ENCODE measurements at regions not wholly inside any gene's neighbourhood (a gene's known extent, or its start where the extent isn't known, plus 50 kb on each side); places are given as distances from the start of the nearest gene placed in this dataset.

- Mint-ChIP-seq H3K36me3 (ENCODE audit: low read depth, unreplicated experiment) (no peaks in the 10 kb centered on the region), H3K27me3 (ENCODE audit: low read depth, unreplicated experiment) (no peaks in the 10 kb centered on the region), H3K27ac (ENCODE audit: unreplicated experiment) (peak overlapping the region; percentile 99), H3K4me1 (ENCODE audit: low read depth, unreplicated experiment) (peaks cover 20% of the 10 kb centered on the region), H3K9me3 (ENCODE audit: unreplicated experiment) (peaks cover 5% of the 10 kb centered on the region), H3K4me3 (ENCODE audit: unreplicated experiment) (no peak overlapping the region)
- Histone ChIP-seq H3K9ac (ENCODE audit: low read length) (no peak overlapping the region), H3K36me3 (ENCODE audit: insufficient read depth, low read length) (no peaks in the 10 kb centered on the region), H3K9me3 (ENCODE audit: insufficient read depth, low read depth, low read length) (no peaks in the 10 kb centered on the region), H3K4me1 (ENCODE audit: insufficient read depth, low read length) (peaks cover 18% of the 10 kb centered on the region), H3K27me3 (ENCODE audit: insufficient read depth, low read length) (no peaks in the 10 kb centered on the region), H2AFZ (ENCODE audit: low read depth, low read length) (no peak overlapping the region), H3K79me2 (ENCODE audit: insufficient read depth, low read length) (no peaks in the 10 kb centered on the region), H3K4me3 (ENCODE audit: insufficient read depth, low read depth, low read length) (no peak overlapping the region), H3K27ac (ENCODE audit: low read depth, low read length) (no peak overlapping the region), H3K4me2 (ENCODE audit: low read length) (no peak overlapping the region), H4K20me1 (ENCODE audit: insufficient read depth, low read length) (no peaks in the 10 kb centered on the region)
- DNase-seq (ENCODE audit: low read depth) (peak; percentile 7), FAIRE-seq (no peak)
- TF ChIP-seq EZH2 (IDR thresholded peaks at IDR 0.05; ENCODE audit: insufficient read depth, low read length) = no peak
- TF ChIP-seq CTCF (IDR thresholded peaks at IDR 0.05; ENCODE audit: insufficient read depth, low read depth, low read length) = no peak
These were observed 693.6 kb downstream of the QKI start for GRCh38 chr6:164108092-164108491.

- Mint-ChIP-seq H3K27me3 (ENCODE audit: low read depth, unreplicated experiment) (no peaks in the 10 kb centered on the region), H3K4me1 (ENCODE audit: low read depth, unreplicated experiment) (peaks cover 24% of the 10 kb centered on the region), H3K9me3 (ENCODE audit: unreplicated experiment) (peaks cover 5% of the 10 kb centered on the region), H3K36me3 (ENCODE audit: low read depth, unreplicated experiment) (no peaks in the 10 kb centered on the region), H3K4me3 (ENCODE audit: unreplicated experiment) (peak overlapping the region; percentile 6), H3K27ac (ENCODE audit: unreplicated experiment) (peak overlapping the region; percentile 99)
- DNase-seq (ENCODE audit: low read depth) (peak; percentile 83), FAIRE-seq (no peak)
- no peaks in the 10 kb centered on the region for H3K27me3 ChIP-seq (ENCODE audit: insufficient read depth, low read length)
- no peaks in the 10 kb centered on the region for H4K20me1 ChIP-seq (ENCODE audit: insufficient read depth, low read length)
- H3K4me3 ChIP-seq (ENCODE audit: insufficient read depth, low read depth, low read length) = no peak overlapping the region
- H3K79me2 ChIP-seq (ENCODE audit: insufficient read depth, low read length) = no peaks in the 10 kb centered on the region
- no peaks in the 10 kb centered on the region for H3K36me3 ChIP-seq (ENCODE audit: insufficient read depth, low read length)
- peaks cover 18% of the 10 kb centered on the region for H3K4me1 ChIP-seq (ENCODE audit: insufficient read depth, low read length)
- H3K27ac ChIP-seq (ENCODE audit: low read depth, low read length) = no peak overlapping the region
- no peaks in the 10 kb centered on the region for H3K9me3 ChIP-seq (ENCODE audit: insufficient read depth, low read depth, low read length)
- TF ChIP-seq CTCF (IDR thresholded peaks at IDR 0.05; ENCODE audit: insufficient read depth, low read depth, low read length) (no peak), EZH2 (IDR thresholded peaks at IDR 0.05; ENCODE audit: insufficient read depth, low read length) (no peak)
- no peak overlapping the region for H2AFZ ChIP-seq (ENCODE audit: low read depth, low read length)
- H3K4me2 ChIP-seq (ENCODE audit: low read length) = no peak overlapping the region
- no peak overlapping the region for H3K9ac ChIP-seq (ENCODE audit: low read length)
These were observed 692.9 kb downstream of the QKI start for GRCh38 chr6:164107297-164107995.

- no peak overlapping the region for H3K4me3 ChIP-seq (ENCODE audit: insufficient read depth, low read depth, low read length)
- H3K4me3 Mint-ChIP-seq (ENCODE audit: unreplicated experiment) = no peak overlapping the region
- H3K36me3 Mint-ChIP-seq (ENCODE audit: low read depth, unreplicated experiment) = no peaks in the 10 kb centered on the region
- peaks cover 18% of the 10 kb centered on the region for H3K4me1 ChIP-seq (ENCODE audit: insufficient read depth, low read length)
- no peak overlapping the region for H3K4me2 ChIP-seq (ENCODE audit: low read length)
- no peaks in the 10 kb centered on the region for H3K27me3 Mint-ChIP-seq (ENCODE audit: low read depth, unreplicated experiment)
- no peaks in the 10 kb centered on the region for H3K27me3 ChIP-seq (ENCODE audit: insufficient read depth, low read length)
- no peaks in the 10 kb centered on the region for H3K36me3 ChIP-seq (ENCODE audit: insufficient read depth, low read length)
- peaks cover 5% of the 10 kb centered on the region for H3K9me3 Mint-ChIP-seq (ENCODE audit: unreplicated experiment)
- peak; percentile 22 for DNase-seq (ENCODE audit: low read depth)
- no peak for FAIRE-seq
- H2AFZ ChIP-seq (ENCODE audit: low read depth, low read length) = no peak overlapping the region
- H3K9ac ChIP-seq (ENCODE audit: low read length) = no peak overlapping the region
- peaks cover 24% of the 10 kb centered on the region for H3K4me1 Mint-ChIP-seq (ENCODE audit: low read depth, unreplicated experiment)
- TF ChIP-seq EZH2 (IDR thresholded peaks at IDR 0.05; ENCODE audit: insufficient read depth, low read length) (no peak), CTCF (IDR thresholded peaks at IDR 0.05; ENCODE audit: insufficient read depth, low read depth, low read length) (peak; percentile 36)
- H3K9me3 ChIP-seq (ENCODE audit: insufficient read depth, low read depth, low read length) = no peaks in the 10 kb centered on the region
- H3K79me2 ChIP-seq (ENCODE audit: insufficient read depth, low read length) = no peaks in the 10 kb centered on the region
- H3K27ac ChIP-seq (ENCODE audit: low read depth, low read length) = no peak overlapping the region
- no peaks in the 10 kb centered on the region for H4K20me1 ChIP-seq (ENCODE audit: insufficient read depth, low read length)
- no peak overlapping the region for H3K27ac Mint-ChIP-seq (ENCODE audit: unreplicated experiment)
These were observed 691.8 kb downstream of the QKI start for GRCh38 chr6:164106345-164106769.
